GM12873 (cell line): ENCODE measurements at regions not wholly inside any gene's neighbourhood (a gene's known extent, or its start where the extent isn't known, plus 50 kb on each side); places are given as distances from the start of the nearest gene placed in this dataset.

Experiments used
- CTCF ChIP-seq: IDR thresholded peaks from 2 replicates; pipeline ENCODE4 v1.5.1; 2012; ENCODE audit warnings: low read depth, mild to moderate bottlenecking, moderate library complexity, low read length, control low read depth; ENCODE audit not compliant: insufficient read depth; ENCODE audit errors: missing control alignments

- TF ChIP-seq CTCF = no peak
Observed at GRCh38 chr12:24565300-24565699, 383.6 kb downstream of the BCAT1 start.

GRCh38 chr12:24562771-24563431 lies 386.0 kb downstream of the BCAT1 start:
- no peak for TF ChIP-seq CTCF

GRCh38 chr12:24561882-24562770 lies 386.8 kb downstream of the BCAT1 start:
- TF ChIP-seq CTCF = no peak

GRCh38 chr12:24561411-24561871 lies 387.5 kb downstream of the BCAT1 start:
- TF ChIP-seq CTCF = no peak

GRCh38 chr12:24560831-24561271 lies 388.1 kb downstream of the BCAT1 start:
- TF ChIP-seq CTCF = no peak

GRCh38 chr12:24560192-24560775 lies 388.6 kb downstream of the BCAT1 start:
- TF ChIP-seq CTCF = no peak

GRCh38 chr12:24557738-24558137 lies 391.2 kb downstream of the BCAT1 start:
- no peak for TF ChIP-seq CTCF
